ENCODE measurements at regions not wholly inside any gene's neighbourhood (a gene's known extent, or its start where the extent isn't known, plus 50 kb on each side); places are given as distances from the start of the nearest gene placed in this dataset.

DNA sequence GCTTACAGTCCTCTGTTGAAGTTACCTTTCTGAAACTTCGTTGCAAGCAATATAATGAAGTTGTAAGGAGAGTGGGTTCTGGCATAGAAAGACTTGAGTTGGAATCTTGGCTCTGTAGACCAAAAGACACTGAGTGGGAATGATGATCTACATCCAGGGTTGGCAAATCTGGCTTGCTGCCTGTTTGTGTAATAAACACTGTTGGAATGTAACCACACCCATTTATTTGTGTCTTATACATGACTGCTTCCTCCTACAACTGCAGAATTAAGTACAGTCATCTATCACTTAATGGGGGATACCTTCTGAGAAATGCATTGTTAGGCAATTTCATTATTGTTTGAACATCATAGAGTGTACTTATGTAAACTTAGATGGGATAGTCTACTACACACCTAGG is 178.4 kb upstream of the SUCLG2 start:
- TF ChIP-seq, protein P1, sequence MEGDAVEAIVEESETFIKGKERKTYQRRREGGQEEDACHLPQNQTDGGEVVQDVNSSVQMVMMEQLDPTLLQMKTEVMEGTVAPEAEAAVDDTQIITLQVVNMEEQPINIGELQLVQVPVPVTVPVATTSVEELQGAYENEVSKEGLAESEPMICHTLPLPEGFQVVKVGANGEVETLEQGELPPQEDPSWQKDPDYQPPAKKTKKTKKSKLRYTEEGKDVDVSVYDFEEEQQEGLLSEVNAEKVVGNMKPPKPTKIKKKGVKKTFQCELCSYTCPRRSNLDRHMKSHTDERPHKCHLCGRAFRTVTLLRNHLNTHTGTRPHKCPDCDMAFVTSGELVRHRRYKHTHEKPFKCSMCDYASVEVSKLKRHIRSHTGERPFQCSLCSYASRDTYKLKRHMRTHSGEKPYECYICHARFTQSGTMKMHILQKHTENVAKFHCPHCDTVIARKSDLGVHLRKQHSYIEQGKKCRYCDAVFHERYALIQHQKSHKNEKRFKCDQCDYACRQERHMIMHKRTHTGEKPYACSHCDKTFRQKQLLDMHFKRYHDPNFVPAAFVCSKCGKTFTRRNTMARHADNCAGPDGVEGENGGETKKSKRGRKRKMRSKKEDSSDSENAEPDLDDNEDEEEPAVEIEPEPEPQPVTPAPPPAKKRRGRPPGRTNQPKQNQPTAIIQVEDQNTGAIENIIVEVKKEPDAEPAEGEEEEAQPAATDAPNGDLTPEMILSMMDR (IDR thresholded peaks at IDR 0.05; ENCODE audit: extremely low read depth in 1 of 2, insufficient read depth in 1 of 2, low read depth in 1 of 2, low read length in 2 of 2): no peak
- TF ChIP-seq POLR2AphosphoS5 (IDR thresholded peaks at IDR 0.05; ENCODE audit: insufficient read depth, low read depth, low read length) (no peak), POLR2A (IDR thresholded peaks at IDR 0.05; ENCODE audit: low read depth, low read length) (no peak), EZH2 (IDR thresholded peaks at IDR 0.05; ENCODE audit: borderline replicate concordance, low read depth, low read length, severe bottlenecking) (no peak), MYC (IDR thresholded peaks at IDR 0.05; ENCODE audit: low read depth, low read length) (no peak), JUN (IDR thresholded peaks at IDR 0.05; ENCODE audit: borderline replicate concordance, insufficient read depth, insufficient read length, low read depth) (no peak), FOS (IDR thresholded peaks at IDR 0.05; ENCODE audit: borderline replicate concordance, insufficient read depth, low read length) (no peak), GATA2 (IDR thresholded peaks at IDR 0.05; ENCODE audit: insufficient read depth, insufficient read length, low read depth, low read length) (no peak)
- TF ChIP-seq, protein P2, sequence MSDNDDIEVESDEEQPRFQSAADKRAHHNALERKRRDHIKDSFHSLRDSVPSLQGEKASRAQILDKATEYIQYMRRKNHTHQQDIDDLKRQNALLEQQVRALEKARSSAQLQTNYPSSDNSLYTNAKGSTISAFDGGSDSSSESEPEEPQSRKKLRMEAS (IDR thresholded peaks at IDR 0.05; ENCODE audit: insufficient read depth, insufficient read length): no peak

All from endothelial cell of umbilical vein (primary cell).